ENCODE measurements at regions not wholly inside any gene's neighbourhood (a gene's known extent, or its start where the extent isn't known, plus 50 kb on each side); places are given as distances from the start of the nearest gene placed in this dataset.

GRCh38 chr2:195579776-195580555, 77.1 kb upstream of the SLC39A10 start (continued):
- no peak for TF ChIP-seq CHD7 (IDR thresholded peaks at IDR 0.05; ENCODE audit: insufficient replicate concordance, low read length)
- no peak for TF ChIP-seq RFX5 (IDR thresholded peaks at IDR 0.05; ENCODE audit: borderline replicate concordance, low read depth, low read length)
- no peak for TF ChIP-seq MAX (IDR thresholded peaks at IDR 0.05)
- no peak for TF ChIP-seq FOSL1 (IDR thresholded peaks at IDR 0.05; ENCODE audit: insufficient read depth, low read depth, low read length)
- TF ChIP-seq NRF1 (IDR thresholded peaks at IDR 0.05; ENCODE audit: low read depth, low read length) = no peak
